Heart left ventricle (tissue), 13 donors: ENCODE measurements at regions not wholly inside any gene's neighbourhood (a gene's known extent, or its start where the extent isn't known, plus 50 kb on each side); places are given as distances from the start of the nearest gene placed in this dataset.

Experiments used
- POLR2A ChIP-seq, 2 donors: fragments of 450-650 bp; IDR thresholded peaks; one replicate each; pipeline ENCODE4 v1.6.1; 2017; ENCODE audit warnings: antibody characterized with exemption in 2 of 2, mild to moderate bottlenecking in 2 of 2, moderate library complexity in 2 of 2
- TF ChIP-seq, protein P1 (sequence below), 12 donors: fragments of 200-600 bp; sonication (generic) in 4 of 12; IDR thresholded peaks; one replicate each; pipeline versions ENCODE4 v1.5.0 to v1.8.0; 2018 to 2022; ENCODE audit warnings: antibody characterized with exemption in 12 of 12, mild to moderate bottlenecking in 5 of 12
- donor health status: ischemic (EF 13 %, LVEDD 7.1; RV severe dilation, severe dysfunction).
- donor health status: DM: no; HTN: yes; CAD: no.
- donor health status: DM: no; HTN: no; CAD: no.
- donor health status: ischemic (EF 25% LVEDD 6.9; RV normal size, moderate dysfunction).
- donor health status: ischemic (EF 25% LVEDD 5.7; RV mildly dilated, moderate dysfunction).
- donor health status: ischemic (EF 35%, LVEDD 5.7; RV mildly dilated, moderate dysfunction).
- donor health status: nonischemic (EF 11% LVEDD 7.7; RV severe dilation, severe dysfunction).
- donor health status: DM: yes; HTN: yes; CAD: no.
- donor health status: PGD.
- donor health status: ischemic (EF 29% LVEDD 5.4; RV normal size, mild dysfunction).
- donor health status: nonischemic (EF 23%, LVEDD 6.1; RV moderate dilation, normal function).

GRCh38 chr9:3736161-3736560 lies 210.4 kb upstream of the RFX3 start:
- TF ChIP-seq, protein P1, sequence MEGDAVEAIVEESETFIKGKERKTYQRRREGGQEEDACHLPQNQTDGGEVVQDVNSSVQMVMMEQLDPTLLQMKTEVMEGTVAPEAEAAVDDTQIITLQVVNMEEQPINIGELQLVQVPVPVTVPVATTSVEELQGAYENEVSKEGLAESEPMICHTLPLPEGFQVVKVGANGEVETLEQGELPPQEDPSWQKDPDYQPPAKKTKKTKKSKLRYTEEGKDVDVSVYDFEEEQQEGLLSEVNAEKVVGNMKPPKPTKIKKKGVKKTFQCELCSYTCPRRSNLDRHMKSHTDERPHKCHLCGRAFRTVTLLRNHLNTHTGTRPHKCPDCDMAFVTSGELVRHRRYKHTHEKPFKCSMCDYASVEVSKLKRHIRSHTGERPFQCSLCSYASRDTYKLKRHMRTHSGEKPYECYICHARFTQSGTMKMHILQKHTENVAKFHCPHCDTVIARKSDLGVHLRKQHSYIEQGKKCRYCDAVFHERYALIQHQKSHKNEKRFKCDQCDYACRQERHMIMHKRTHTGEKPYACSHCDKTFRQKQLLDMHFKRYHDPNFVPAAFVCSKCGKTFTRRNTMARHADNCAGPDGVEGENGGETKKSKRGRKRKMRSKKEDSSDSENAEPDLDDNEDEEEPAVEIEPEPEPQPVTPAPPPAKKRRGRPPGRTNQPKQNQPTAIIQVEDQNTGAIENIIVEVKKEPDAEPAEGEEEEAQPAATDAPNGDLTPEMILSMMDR (IDR thresholded peaks at IDR 0.05): no peak
- no peak for TF ChIP-seq POLR2A (IDR thresholded peaks at IDR 0.05)
